ENCODE measurements at regions not wholly inside any gene's neighbourhood (a gene's known extent, or its start where the extent isn't known, plus 50 kb on each side); places are given as distances from the start of the nearest gene placed in this dataset.

GRCh38 chr12:97160277-97160676 is 253.2 kb downstream of the NEDD1 start:
- Histone ChIP-seq H3K4me1 (replicated peaks) (no peaks in the 10 kb centered on the region), H3K36me3 (no peaks in the 10 kb centered on the region), H3K9me3 (no peaks in the 10 kb centered on the region), H3K4me3 (no peak overlapping the region), H3K27me3 (replicated peaks; ENCODE audit: insufficient read depth) (no peaks in the 10 kb centered on the region), H3K27ac (no peak overlapping the region)
- intact Hi-C loops (cut with DNase I): no loop called here
- TF ChIP-seq POLR2A (IDR thresholded peaks at IDR 0.05) (no peak), CTCF (IDR thresholded peaks at IDR 0.05) (no peak), POLR2AphosphoS5 (IDR thresholded peaks at IDR 0.05) (no peak)
- no peak for DNase-seq (ENCODE audit: low spot score)
- 91% methylated on average over 2 of the region's 2 CpGs for WGBS

GRCh38 chr12:97162173-97162572 is 255.1 kb downstream of the NEDD1 start:
- H3K27me3 ChIP-seq (replicated peaks; ENCODE audit: insufficient read depth): no peaks in the 10 kb centered on the region
- TF ChIP-seq POLR2AphosphoS5 (IDR thresholded peaks at IDR 0.05): no peak
- no peak for TF ChIP-seq CTCF (IDR thresholded peaks at IDR 0.05)
- no peak for TF ChIP-seq POLR2A (IDR thresholded peaks at IDR 0.05)
- intact Hi-C loops (cut with DNase I): no loop called here
- H3K36me3 ChIP-seq: no peaks in the 10 kb centered on the region
- H3K9me3 ChIP-seq: no peaks in the 10 kb centered on the region
- 27% methylated on average over 1 of the region's 1 CpG for WGBS
- no peak overlapping the region for H3K27ac ChIP-seq
- no peak overlapping the region for H3K4me3 ChIP-seq
- no peaks in the 10 kb centered on the region for H3K4me1 ChIP-seq (replicated peaks)
- no peak for DNase-seq (ENCODE audit: low spot score)

DNA sequence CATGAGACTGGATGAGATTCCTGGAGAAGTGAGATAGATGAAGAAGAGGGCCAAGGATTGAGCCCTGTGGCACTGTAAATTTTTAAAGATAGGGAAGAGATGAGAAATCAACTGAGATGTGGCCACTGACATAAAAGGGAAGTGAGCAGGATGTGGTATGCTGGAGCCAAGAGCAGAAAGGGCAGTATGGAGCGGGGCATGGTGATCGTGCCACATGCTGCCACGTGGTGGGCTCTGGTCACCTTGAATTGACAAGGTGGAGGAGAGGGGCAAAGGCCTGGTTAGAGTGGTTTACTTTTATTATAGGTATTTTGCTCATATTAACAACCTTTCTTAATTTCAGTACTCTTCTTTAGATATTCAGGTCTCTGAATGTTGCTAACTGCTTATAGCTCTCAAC is 257.9 kb downstream of the NEDD1 start:
- no peak for DNase-seq (ENCODE audit: low spot score)
- H3K4me3 ChIP-seq: no peak overlapping the region
- H3K4me1 ChIP-seq (replicated peaks): no peaks in the 10 kb centered on the region
- WGBS: 81% methylated on average over 3 of the region's 3 CpGs
- intact Hi-C loops (cut with DNase I): no loop called here
- H3K36me3 ChIP-seq: no peaks in the 10 kb centered on the region
- H3K27ac ChIP-seq: no peak overlapping the region
- no peaks in the 10 kb centered on the region for H3K27me3 ChIP-seq (replicated peaks; ENCODE audit: insufficient read depth)
- H3K9me3 ChIP-seq: no peaks in the 10 kb centered on the region
- TF ChIP-seq CTCF (IDR thresholded peaks at IDR 0.05) (no peak), POLR2AphosphoS5 (IDR thresholded peaks at IDR 0.05) (no peak), POLR2A (IDR thresholded peaks at IDR 0.05) (no peak)

- intact Hi-C loops (cut with DNase I): no loop called here
- no peak for DNase-seq (ENCODE audit: low spot score)
- Histone ChIP-seq H3K27ac (no peak overlapping the region), H3K4me3 (no peak overlapping the region), H3K9me3 (no peaks in the 10 kb centered on the region), H3K4me1 (replicated peaks) (no peaks in the 10 kb centered on the region), H3K27me3 (replicated peaks; ENCODE audit: insufficient read depth) (no peaks in the 10 kb centered on the region), H3K36me3 (no peaks in the 10 kb centered on the region)
- WGBS: 94% methylated on average over 4 of the region's 4 CpGs
- no peak for TF ChIP-seq POLR2A (IDR thresholded peaks at IDR 0.05)
- TF ChIP-seq CTCF (IDR thresholded peaks at IDR 0.05): no peak
- TF ChIP-seq POLR2AphosphoS5 (IDR thresholded peaks at IDR 0.05): no peak
These were observed 260.5 kb downstream of the NEDD1 start for GRCh38 chr12:97167598-97167997.

GRCh38 chr12:97168804-97169203 is 261.7 kb downstream of the NEDD1 start:
- no peaks in the 10 kb centered on the region for H3K9me3 ChIP-seq
- no peaks in the 10 kb centered on the region for H3K36me3 ChIP-seq
- TF ChIP-seq POLR2AphosphoS5 (IDR thresholded peaks at IDR 0.05): no peak
- no peak for TF ChIP-seq CTCF (IDR thresholded peaks at IDR 0.05)
- TF ChIP-seq POLR2A (IDR thresholded peaks at IDR 0.05): no peak
- no peak overlapping the region for H3K27ac ChIP-seq
- intact Hi-C loops (cut with DNase I): no loop called here
- DNase-seq (ENCODE audit: low spot score): no peak
- no peaks in the 10 kb centered on the region for H3K27me3 ChIP-seq (replicated peaks; ENCODE audit: insufficient read depth)
- WGBS: 80% methylated on average over 4 of the region's 4 CpGs
- H3K4me1 ChIP-seq (replicated peaks): no peaks in the 10 kb centered on the region
- no peak overlapping the region for H3K4me3 ChIP-seq

Measured in prostate gland (tissue), 2 donors.